OCI-LY1 (cell line): ENCODE measurements at regions not wholly inside any gene's neighbourhood (a gene's known extent, or its start where the extent isn't known, plus 50 kb on each side); places are given as distances from the start of the nearest gene placed in this dataset.
A peak's percentile ranks its signal among the peaks of the same experiment; 100 is the strongest.

ENCODE experiments used
- H2AFZ ChIP-seq: fragments of 200-600 bp; sonication (generic), shearing (Covaris generic); 2 replicates; pipeline ENCODE4 v1.6.0; 2014; ENCODE audit warnings: antibody characterized with exemption, mild to moderate bottlenecking, low read length
- H3F3A ChIP-seq: fragments of 200-600 bp; sonication (generic), shearing (Covaris generic); 2 replicates; pipeline ENCODE4 v1.6.0; 2014; ENCODE audit warnings: mild to moderate bottlenecking, antibody characterized with exemption, low read length, moderate library complexity; ENCODE audit not compliant: insufficient read depth
- H3K27ac ChIP-seq: fragments of 200-600 bp; sonication (generic); 2 replicates; pipeline ENCODE4 v1.5.1; 2014; ENCODE audit warnings: low read length, mixed run types, mild to moderate bottlenecking, low read depth; ENCODE audit not compliant: poor library complexity, severe bottlenecking
- H3K27me3 ChIP-seq: fragments of 200-600 bp; sonication (generic); 2 replicates; pipeline ENCODE4 v1.6.0; 2014; ENCODE audit warnings: antibody characterized with exemption, mild to moderate bottlenecking, low read length, moderate library complexity; ENCODE audit not compliant: insufficient read depth
- H3K36me3 ChIP-seq: fragments of 200-600 bp; sonication (generic); 2 replicates; pipeline ENCODE4 v1.6.1; 2014; ENCODE audit warnings: mild to moderate bottlenecking, antibody characterized with exemption, low read length, moderate library complexity, mixed read lengths; ENCODE audit not compliant: insufficient read depth
- H3K4me1 ChIP-seq: fragments of 200-600 bp; sonication (generic); 2 replicates; pipeline ENCODE4 v1.5.1; 2014; ENCODE audit warnings: mild to moderate bottlenecking, low read length, moderate library complexity; ENCODE audit not compliant: insufficient read depth, severe bottlenecking
- H3K4me2 ChIP-seq: fragments of 200-600 bp; sonication (generic), shearing (Covaris generic); 2 replicates; pipeline ENCODE4 v1.6.1; 2014; ENCODE audit warnings: low read length
- H3K4me3 ChIP-seq: fragments of 200-600 bp; sonication (generic); 2 replicates; pipeline ENCODE4 v1.5.1; 2014; ENCODE audit warnings: low read length, low read depth, mild to moderate bottlenecking, mixed read lengths; ENCODE audit not compliant: poor library complexity, severe bottlenecking
- H3K79me2 ChIP-seq: fragments of 200-600 bp; shearing (Covaris generic); 2 replicates; pipeline ENCODE4 v1.6.1; 2016; ENCODE audit warnings: mixed run types, low read length, mixed read lengths; ENCODE audit not compliant: insufficient read depth
- H3K9ac ChIP-seq: fragments of 200-600 bp; sonication (generic), shearing (Covaris generic); 2 replicates; pipeline ENCODE4 v1.6.1; 2014; ENCODE audit warnings: mild to moderate bottlenecking, low read length, mixed read lengths
- H3K9me2 ChIP-seq: fragments of 200-600 bp; sonication (generic), shearing (Covaris generic); 2 replicates; pipeline ENCODE4 v1.6.1; 2014; ENCODE audit warnings: low read depth, mild to moderate bottlenecking, low read length, mixed read lengths
- H3K9me3 ChIP-seq: fragments of 200-600 bp; shearing (Covaris generic); 2 replicates; pipeline ENCODE4 v1.6.1; 2014; ENCODE audit warnings: low read length, mixed read lengths
- H4K20me1 ChIP-seq: fragments of 200-600 bp; sonication (generic), shearing (Covaris generic); 2 replicates; pipeline ENCODE4 v1.6.0; 2016; ENCODE audit warnings: mild to moderate bottlenecking, low read length; ENCODE audit not compliant: insufficient read depth
- CTCF ChIP-seq: fragments of 200-600 bp; sonication (generic), shearing (Covaris generic); IDR thresholded peaks from 2 replicates; pipeline ENCODE4 v1.5.1; 2017; ENCODE audit warnings: mild to moderate bottlenecking, antibody characterized with exemption, low read length, moderate library complexity, mixed read lengths
- EZH2 ChIP-seq: fragments of 200-600 bp; sonication (generic), shearing (Covaris generic); IDR thresholded peaks from 2 replicates; pipeline ENCODE4 v1.8.0; 2017; ENCODE audit warnings: borderline replicate concordance, mixed run types, mild to moderate bottlenecking, antibody characterized with exemption, low read length, moderate library complexity, mixed read lengths

DNA sequence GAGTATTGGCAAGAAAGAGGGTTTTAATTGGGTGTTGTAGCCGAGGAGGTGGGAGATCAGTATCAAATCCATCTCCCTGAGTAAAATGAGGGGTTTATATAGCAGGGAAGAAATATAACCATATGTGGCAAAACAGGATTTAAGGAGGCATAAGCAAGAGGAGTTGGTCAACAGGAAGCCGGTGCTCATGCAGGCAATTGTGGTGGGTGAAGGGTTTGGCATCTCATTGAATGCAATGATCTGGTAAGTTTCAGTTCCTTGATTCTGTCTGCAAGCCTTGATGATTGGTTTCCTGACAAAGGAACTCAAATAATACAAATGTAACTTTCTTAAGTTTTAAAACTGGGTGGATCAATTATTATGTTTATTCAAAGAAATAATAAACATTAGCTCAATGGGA lies 564.4 kb upstream of the LINC00305 start:
- Histone ChIP-seq H3K4me1 (peaks cover 49% of the 10 kb centered on the region), H3K27me3 (no peaks in the 10 kb centered on the region), H3K79me2 (no peaks in the 10 kb centered on the region), H3K9me2 (no peaks in the 10 kb centered on the region), H3K9me3 (no peaks in the 10 kb centered on the region), H3F3A (no peaks in the 10 kb centered on the region), H2AFZ (no peak overlapping the region), H3K4me3 (no peak overlapping the region), H3K4me2 (peak overlapping the region; percentile 26; the same call in 1 of the 2 replicates), H3K27ac (peak overlapping the region; percentile 80), H3K36me3 (no peaks in the 10 kb centered on the region), H4K20me1 (no peaks in the 10 kb centered on the region), H3K9ac (no peak overlapping the region; the same call in 1 of the 2 replicates)
- no peak for TF ChIP-seq EZH2
- TF ChIP-seq CTCF: no peak

- Histone ChIP-seq H3K79me2 (no peaks in the 10 kb centered on the region), H3K36me3 (no peaks in the 10 kb centered on the region), H2AFZ (no peak overlapping the region), H3K4me3 (no peak overlapping the region), H3K9ac (no peak overlapping the region), H3K27ac (no peak overlapping the region), H3K4me2 (no peak overlapping the region), H4K20me1 (no peaks in the 10 kb centered on the region), H3K9me2 (no peaks in the 10 kb centered on the region), H3K9me3 (no peaks in the 10 kb centered on the region), H3F3A (no peaks in the 10 kb centered on the region), H3K4me1 (peaks cover 50% of the 10 kb centered on the region), H3K27me3 (no peaks in the 10 kb centered on the region)
- TF ChIP-seq EZH2 (no peak), CTCF (no peak)
These were observed 563.1 kb upstream of the LINC00305 start for GRCh38 chr18:64712035-64712434.

DNA sequence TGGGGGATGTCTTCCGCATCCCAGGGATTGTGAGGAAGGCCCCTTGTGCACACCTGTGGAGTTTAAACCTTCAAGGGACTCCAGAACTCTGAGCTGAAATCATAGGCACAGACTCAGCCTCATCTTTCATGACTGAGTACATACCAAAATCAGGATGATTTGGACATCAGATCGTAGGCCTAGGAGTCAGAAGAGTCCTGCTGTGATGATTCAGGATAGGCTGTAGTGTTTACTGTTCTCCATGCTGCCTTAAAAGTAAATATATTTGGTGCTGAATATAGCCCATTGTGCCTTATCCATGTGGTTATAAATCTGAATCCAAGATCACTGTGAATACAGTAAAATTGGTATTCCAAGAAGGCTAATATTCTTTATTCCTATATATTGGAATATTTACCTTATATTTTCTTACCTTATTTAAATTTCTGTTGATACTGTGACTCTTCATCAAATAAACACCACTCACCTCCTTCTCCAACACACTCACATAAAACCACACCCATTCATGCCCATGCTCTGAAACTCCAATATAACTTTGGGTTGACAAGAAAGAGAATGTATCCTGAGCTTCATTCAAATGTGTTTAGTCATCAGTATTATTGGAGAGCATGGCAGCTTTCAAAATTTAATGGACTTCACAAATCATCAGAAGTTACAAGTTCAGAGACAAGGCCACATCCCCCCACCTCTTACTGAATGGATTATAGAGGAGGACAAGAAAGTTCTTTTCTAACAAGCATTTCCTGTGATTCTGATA lies 561.4 kb upstream of the LINC00305 start:
- TF ChIP-seq CTCF: no peak
- TF ChIP-seq EZH2: no peak
- Histone ChIP-seq H3K27ac (no peak overlapping the region), H3K4me1 (peaks cover 42% of the 10 kb centered on the region), H3K4me3 (no peak overlapping the region), H3K36me3 (no peaks in the 10 kb centered on the region), H4K20me1 (no peaks in the 10 kb centered on the region), H3K9me2 (no peaks in the 10 kb centered on the region), H3K79me2 (no peaks in the 10 kb centered on the region), H3K27me3 (no peaks in the 10 kb centered on the region), H3K9me3 (no peaks in the 10 kb centered on the region), H3K4me2 (no peak overlapping the region), H3F3A (no peaks in the 10 kb centered on the region), H2AFZ (no peak overlapping the region), H3K9ac (no peak overlapping the region)
